Breast epithelium (tissue), 4 donors: ENCODE measurements at regions not wholly inside any gene's neighbourhood (a gene's known extent, or its start where the extent isn't known, plus 50 kb on each side); places are given as distances from the start of the nearest gene placed in this dataset.
"Not testable (repeated sequence)": the region's sequence is repeated elsewhere in the genome, so short reads cannot be mapped to it uniquely, and the experiment has no call there.

Experiments used
- DNase-seq, 2 donors: peaks; one replicate each; pipeline ENCODE4 v3.0.0-alpha.2; 2019; ENCODE audit warnings: low spot score in 2 of 2
- H3K27ac ChIP-seq, 2 donors: fragments of 200-600 bp; sonication (generic) in 1 of 2; one replicate each; pipeline ENCODE4 v1.5.1; 2016 to 2019; ENCODE audit warnings: mild to moderate bottlenecking in 1 of 2
- H3K27me3 ChIP-seq, 2 donors: fragments of 200-600 bp; sonication (generic) in 1 of 2; one replicate each; pipeline versions ENCODE4 v1.5.1 to v1.6.0; 2017 to 2019; ENCODE audit warnings: control low read depth in 1 of 2, mild to moderate bottlenecking in 1 of 2
- H3K36me3 ChIP-seq: fragments of 200-600 bp; one replicate; pipeline ENCODE4 v1.5.1; 2019
- H3K4me1 ChIP-seq, 2 donors: fragments of 200-600 bp; sonication (generic); one replicate each; pipeline ENCODE4 v1.5.1; 2016 to 2019; ENCODE audit warnings: control low read depth in 1 of 2
- H3K4me3 ChIP-seq, 3 donors: fragments of 200-600 bp; sonication (generic); 1 replicate in 2 of 3; 2 replicates in 1 of 3; pipeline ENCODE4 v1.5.1; 2016 to 2019; ENCODE audit warnings: mild to moderate bottlenecking in 3 of 3, moderate library complexity in 2 of 3
- H3K9me3 ChIP-seq, 2 donors: fragments of 200-600 bp; sonication (generic) in 1 of 2; one replicate each; pipeline ENCODE4 v1.5.1; 2016 to 2019; ENCODE audit warnings: control low read depth in 1 of 2
- POLR2A ChIP-seq: fragments of 450-650 bp; IDR thresholded peaks from one replicate; pipeline ENCODE4 v1.6.1; 2016; ENCODE audit warnings: antibody characterized with exemption, mild to moderate bottlenecking, moderate library complexity
- POLR2AphosphoS5 ChIP-seq, 3 donors: sonication (generic); formaldehyde crosslinking; IDR thresholded peaks; one replicate each; pipeline ENCODE4 v1.6.1; 2017; ENCODE audit warnings: antibody characterized with exemption in 3 of 3
- intact Hi-C: fragments of 100-400 bp; cut with DNase I; formaldehyde crosslinking; loops from one replicate; pipeline ENCODE4 v1.15.1; 2023; ENCODE audit warnings: low total_unique reads
- TF ChIP-seq, protein P1 (sequence below), 3 donors: fragments of 450-650 bp; IDR thresholded peaks; one replicate each; pipeline ENCODE4 v1.5.1; 2016 to 2017; ENCODE audit warnings: antibody characterized with exemption in 3 of 3, mild to moderate bottlenecking in 3 of 3, moderate library complexity in 3 of 3

- DNase-seq = no peak
- intact Hi-C loops = no loop called here
- Histone ChIP-seq H3K4me1 (no peaks in the 10 kb centered on the region), H3K27me3 (peaks cover 0 to 22% of the 10 kb centered on the region in 2 donors), H3K36me3 (no peaks in the 10 kb centered on the region), H3K27ac (no peak overlapping the region), H3K4me3 (no peak overlapping the region), H3K9me3 (no peaks in the 10 kb centered on the region)
- no peak for TF ChIP-seq POLR2A
- no peak for TF ChIP-seq POLR2AphosphoS5 (IDR thresholded peaks at IDR 0.05)
- TF ChIP-seq, protein P1, sequence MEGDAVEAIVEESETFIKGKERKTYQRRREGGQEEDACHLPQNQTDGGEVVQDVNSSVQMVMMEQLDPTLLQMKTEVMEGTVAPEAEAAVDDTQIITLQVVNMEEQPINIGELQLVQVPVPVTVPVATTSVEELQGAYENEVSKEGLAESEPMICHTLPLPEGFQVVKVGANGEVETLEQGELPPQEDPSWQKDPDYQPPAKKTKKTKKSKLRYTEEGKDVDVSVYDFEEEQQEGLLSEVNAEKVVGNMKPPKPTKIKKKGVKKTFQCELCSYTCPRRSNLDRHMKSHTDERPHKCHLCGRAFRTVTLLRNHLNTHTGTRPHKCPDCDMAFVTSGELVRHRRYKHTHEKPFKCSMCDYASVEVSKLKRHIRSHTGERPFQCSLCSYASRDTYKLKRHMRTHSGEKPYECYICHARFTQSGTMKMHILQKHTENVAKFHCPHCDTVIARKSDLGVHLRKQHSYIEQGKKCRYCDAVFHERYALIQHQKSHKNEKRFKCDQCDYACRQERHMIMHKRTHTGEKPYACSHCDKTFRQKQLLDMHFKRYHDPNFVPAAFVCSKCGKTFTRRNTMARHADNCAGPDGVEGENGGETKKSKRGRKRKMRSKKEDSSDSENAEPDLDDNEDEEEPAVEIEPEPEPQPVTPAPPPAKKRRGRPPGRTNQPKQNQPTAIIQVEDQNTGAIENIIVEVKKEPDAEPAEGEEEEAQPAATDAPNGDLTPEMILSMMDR (IDR thresholded peaks at IDR 0.05) = no peak
Observed at GRCh38 chrX:114178126-114178525, 405.8 kb upstream of the HTR2C start.

DNA sequence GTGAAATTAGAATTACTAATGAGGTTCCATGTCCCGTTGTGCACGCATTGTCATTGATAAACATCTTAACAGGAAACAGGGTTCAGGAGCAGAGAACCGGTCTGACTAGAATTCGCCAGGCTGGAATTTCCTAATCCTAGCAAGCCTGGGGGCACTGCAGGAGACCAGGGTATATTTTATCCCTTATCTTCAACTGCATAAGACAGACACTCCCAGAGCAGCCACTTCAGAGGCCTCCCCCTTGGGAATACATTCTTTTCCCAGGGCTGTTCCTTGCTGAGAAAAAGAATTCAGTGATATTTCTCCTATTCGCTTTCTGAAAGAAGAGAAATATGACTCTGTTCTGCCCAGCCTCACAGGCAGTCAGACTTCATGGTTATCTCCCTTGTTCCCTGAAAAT is 416.6 kb upstream of the HTR2C start:
- H3K4me1 ChIP-seq, intact Hi-C loops, H3K4me3 ChIP-seq, H3K27ac ChIP-seq, DNase-seq, H3K36me3 ChIP-seq: not testable (repeated sequence)
- Histone ChIP-seq H3K27me3 (peaks cover 0 to 28% of the 10 kb centered on the region in 2 donors), H3K9me3 (peaks cover 6 to 15% of the 10 kb centered on the region in 2 donors)

- Histone ChIP-seq H3K4me1 (no peaks in the 10 kb centered on the region), H3K36me3 (no peaks in the 10 kb centered on the region), H3K27ac (no peak overlapping the region), H3K9me3 (peaks cover 6 to 15% of the 10 kb centered on the region in 2 donors), H3K4me3 (no peak overlapping the region), H3K27me3 (peaks cover 0 to 28% of the 10 kb centered on the region in 2 donors)
- intact Hi-C loops = no loop called here
- DNase-seq = no peak
- TF ChIP-seq, protein P1 (IDR thresholded peaks at IDR 0.05) = no peak
- TF ChIP-seq POLR2A (no peak), POLR2AphosphoS5 (IDR thresholded peaks at IDR 0.05) (no peak)
Observed at GRCh38 chrX:114166601-114167000, 417.3 kb upstream of the HTR2C start.

- Histone ChIP-seq H3K9me3 (peaks cover 6 to 15% of the 10 kb centered on the region in 2 donors), H3K4me3 (no peak overlapping the region), H3K4me1 (no peaks in the 10 kb centered on the region), H3K27ac (no peak overlapping the region), H3K36me3 (no peaks in the 10 kb centered on the region), H3K27me3 (peaks cover 0 to 23% of the 10 kb centered on the region in 2 donors)
- TF ChIP-seq, protein P1 (IDR thresholded peaks at IDR 0.05) = no peak
- TF ChIP-seq POLR2A (no peak), POLR2AphosphoS5 (IDR thresholded peaks at IDR 0.05) (no peak)
- DNase-seq = no peak
- intact Hi-C loops = no loop called here
Observed at GRCh38 chrX:114165537-114165936, 418.3 kb upstream of the HTR2C start.

DNA sequence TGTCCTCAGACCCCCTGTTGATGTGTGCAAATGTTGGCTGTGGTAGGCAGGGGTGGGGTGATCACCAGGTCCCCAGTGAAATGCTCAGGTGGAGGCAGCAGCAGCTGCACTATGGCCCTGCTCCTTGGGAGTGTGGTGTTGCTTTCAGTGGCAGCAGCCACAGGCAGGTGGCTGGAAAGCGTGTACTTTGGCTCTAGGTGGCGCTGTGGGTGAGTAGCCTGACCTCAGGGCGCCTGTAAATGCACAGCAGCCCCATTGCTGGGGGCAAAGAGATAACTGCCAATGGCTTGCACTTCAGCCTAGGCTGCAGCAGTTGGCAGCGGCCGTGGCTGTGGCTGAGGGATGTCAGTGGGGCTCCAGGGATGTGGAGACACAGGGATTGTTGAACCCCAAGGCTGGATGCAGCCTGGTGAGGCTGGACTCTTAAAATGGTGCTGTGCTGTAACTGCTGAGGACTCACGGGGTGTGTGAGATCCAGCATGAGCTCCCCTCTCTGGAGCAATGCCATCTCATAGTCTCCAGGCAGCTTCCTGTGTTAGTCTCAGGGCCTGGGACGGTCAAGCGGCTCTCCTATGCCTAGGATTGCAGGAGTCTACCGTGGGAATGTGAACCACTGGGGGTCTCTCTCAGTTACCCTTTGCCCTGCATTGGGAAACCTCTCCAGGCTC is 421.7 kb upstream of the HTR2C start:
- DNase-seq = no peak
- H3K4me1 ChIP-seq = no peaks in the 10 kb centered on the region
- no peak overlapping the region for H3K27ac ChIP-seq
- H3K36me3 ChIP-seq = no peaks in the 10 kb centered on the region
- peaks cover 0 to 23% of the 10 kb centered on the region in 2 donors for H3K27me3 ChIP-seq
- no peak for TF ChIP-seq POLR2AphosphoS5 (IDR thresholded peaks at IDR 0.05)
- TF ChIP-seq, protein P1 (IDR thresholded peaks at IDR 0.05) = no peak
- TF ChIP-seq POLR2A = no peak
- H3K9me3 ChIP-seq = peaks cover 1 to 7% of the 10 kb centered on the region in 2 donors
- H3K4me3 ChIP-seq = no peak overlapping the region
- intact Hi-C loops = no loop called here
